ELR (cell line): ENCODE measurements at regions not wholly inside any gene's neighbourhood (a gene's known extent, or its start where the extent isn't known, plus 50 kb on each side); places are given as distances from the start of the nearest gene placed in this dataset.
"Not testable (repeated sequence)": the region's sequence is repeated elsewhere in the genome, so short reads cannot be mapped to it uniquely, and the experiment has no call there.

ENCODE experiments used
- DNase-seq: peaks from one replicate; pipeline ENCODE4 v3.0.0-alpha.2; 2015; ENCODE audit warnings: low read depth

GRCh38 chr17:77796176-77796860 lies 162.2 kb upstream of the TNRC6C start:
- DNase-seq: no peak

DNA sequence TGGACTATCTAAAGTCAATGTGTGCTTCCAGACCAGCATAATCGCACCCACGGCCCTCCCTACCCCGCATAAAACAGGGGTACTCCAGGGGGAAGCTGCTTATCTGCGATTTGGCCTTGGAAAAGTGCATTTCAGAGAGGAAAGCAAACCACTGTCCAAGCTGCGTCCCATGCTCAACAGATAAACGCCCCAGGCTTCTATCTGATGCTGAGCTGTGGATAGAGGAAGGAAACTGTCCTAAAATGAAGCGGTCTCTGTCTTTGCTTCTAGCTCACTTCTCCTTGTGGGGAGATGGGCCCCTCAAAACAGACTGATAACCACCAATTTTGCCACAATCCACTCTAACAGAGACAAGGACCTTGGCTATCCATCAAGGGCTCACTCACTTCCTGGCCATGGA lies 160.5 kb upstream of the TNRC6C start:
- no peak for DNase-seq

DNA sequence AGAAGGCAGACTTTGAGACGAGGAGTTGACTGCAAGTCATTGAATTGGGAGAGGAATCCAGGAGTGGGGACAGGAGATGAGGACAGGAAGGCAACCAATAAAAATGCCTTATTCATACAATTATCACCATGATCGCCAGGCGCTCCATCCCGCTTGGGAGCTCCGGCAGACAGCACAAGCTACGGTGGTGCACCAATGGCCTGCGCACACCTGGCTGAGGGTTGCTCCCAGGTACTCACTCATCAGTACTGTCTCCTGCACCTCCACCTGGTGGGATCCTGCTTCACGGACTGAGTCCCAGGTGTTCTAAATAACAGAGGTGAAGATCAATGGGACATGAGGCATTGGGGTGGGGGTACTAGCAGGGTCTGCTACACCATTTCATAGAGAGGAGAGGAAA lies 160.0 kb upstream of the TNRC6C start:
- DNase-seq: no peak

DNA sequence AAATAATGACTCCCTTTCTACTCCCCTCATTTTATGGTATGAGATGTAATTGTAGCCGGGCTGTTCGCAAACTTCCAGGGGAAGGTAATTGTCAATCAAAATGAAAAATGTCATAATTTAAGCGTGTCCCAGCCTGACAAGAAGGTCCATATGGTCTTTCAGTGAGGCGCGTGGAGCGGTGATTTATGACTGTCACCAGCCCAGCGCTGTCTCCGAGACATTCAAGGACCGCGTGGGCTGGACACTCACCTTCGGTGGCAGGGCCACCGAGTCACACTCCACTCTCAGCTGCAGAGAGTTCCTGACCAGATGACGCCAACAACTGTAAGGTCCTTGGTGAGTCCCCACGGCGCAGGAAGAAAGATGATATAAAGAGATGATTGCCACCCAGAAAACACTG lies 157.7 kb upstream of the TNRC6C start:
- DNase-seq: no peak

DNA sequence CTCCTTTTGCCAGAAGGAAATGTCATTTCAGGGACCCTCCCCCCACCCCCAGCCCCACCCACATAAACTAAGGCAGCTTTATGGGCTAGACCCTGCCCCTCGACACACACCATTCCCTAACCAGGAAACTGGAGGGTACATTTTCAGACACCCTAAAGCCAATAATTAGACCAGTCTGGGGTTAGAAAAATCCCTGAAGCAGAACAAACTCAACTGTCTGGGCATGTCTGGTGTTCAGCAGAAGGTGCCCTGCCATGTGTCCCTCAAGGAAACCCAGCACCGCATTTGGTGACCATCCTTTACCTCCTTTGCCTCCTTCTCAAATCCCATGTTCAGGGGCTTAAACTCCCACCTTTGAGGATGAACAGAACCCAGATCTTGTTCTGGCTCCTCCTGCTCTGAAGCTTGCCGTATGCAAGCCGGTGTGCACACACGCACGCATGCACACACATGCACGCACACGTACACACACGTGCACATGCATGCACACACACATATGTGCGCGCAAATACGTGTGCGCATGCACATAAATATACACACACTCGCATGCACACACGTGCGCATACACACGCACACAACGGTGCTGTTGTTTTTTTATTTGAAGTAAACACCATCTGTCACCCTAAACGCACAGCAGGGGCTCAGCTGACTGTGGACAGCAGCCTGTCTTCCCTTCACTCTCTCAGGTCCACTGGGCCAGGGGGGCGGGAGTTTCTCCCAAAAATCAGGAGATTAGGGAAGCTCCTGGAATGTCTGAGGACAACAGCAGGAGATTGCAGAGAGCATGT lies 156.8 kb upstream of the TNRC6C start:
- DNase-seq: no peak

GRCh38 chr17:77802333-77802615 lies 156.2 kb upstream of the TNRC6C start:
- DNase-seq: no peak

DNA sequence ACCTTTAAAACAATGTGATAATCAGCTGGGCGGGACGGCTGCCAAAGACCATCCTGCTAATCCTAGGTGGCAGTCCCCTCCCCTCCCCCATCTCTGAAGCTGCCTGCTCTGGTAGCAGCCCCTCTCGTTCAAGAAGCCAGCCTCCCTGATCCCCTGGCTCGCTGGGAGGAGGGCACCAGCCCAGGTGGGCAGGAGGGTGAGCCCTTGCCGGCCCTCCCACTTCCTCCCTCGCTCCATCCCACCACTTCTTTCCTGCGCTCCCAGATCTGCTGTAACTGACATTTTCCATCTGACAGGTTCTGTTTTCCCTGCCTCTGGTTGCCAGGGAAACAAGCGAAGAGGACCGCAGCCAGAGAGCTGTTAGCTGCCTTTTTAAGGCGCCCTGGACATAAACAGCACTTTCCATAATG lies 155.7 kb upstream of the TNRC6C start:
- no peak for DNase-seq

- DNase-seq: no peak
Measured at GRCh38 chr17:77803726-77804125, 154.8 kb upstream of the TNRC6C start.

GRCh38 chr17:77804796-77805426 lies 153.6 kb upstream of the TNRC6C start:
- no peak for DNase-seq

DNA sequence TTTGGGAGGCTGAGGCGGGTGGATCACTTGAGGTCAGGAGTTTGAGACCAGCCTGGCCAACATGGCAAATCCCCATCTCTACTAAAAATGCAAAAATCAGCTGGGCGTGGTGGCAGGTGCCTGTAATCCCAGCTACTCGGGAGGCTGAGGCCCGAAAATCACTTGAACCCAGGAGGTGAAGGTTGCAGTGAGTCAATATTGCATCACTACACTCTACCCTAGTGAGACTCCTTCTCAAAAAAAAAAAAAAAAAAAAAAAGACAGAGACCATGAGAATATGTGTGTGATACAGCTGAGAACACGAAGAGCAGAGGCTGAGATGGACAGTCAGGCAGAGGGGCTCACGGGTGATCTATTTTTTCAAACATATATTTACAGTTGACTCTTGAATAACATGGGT lies 152.5 kb upstream of the TNRC6C start:
- DNase-seq: not testable (repeated sequence)

DNA sequence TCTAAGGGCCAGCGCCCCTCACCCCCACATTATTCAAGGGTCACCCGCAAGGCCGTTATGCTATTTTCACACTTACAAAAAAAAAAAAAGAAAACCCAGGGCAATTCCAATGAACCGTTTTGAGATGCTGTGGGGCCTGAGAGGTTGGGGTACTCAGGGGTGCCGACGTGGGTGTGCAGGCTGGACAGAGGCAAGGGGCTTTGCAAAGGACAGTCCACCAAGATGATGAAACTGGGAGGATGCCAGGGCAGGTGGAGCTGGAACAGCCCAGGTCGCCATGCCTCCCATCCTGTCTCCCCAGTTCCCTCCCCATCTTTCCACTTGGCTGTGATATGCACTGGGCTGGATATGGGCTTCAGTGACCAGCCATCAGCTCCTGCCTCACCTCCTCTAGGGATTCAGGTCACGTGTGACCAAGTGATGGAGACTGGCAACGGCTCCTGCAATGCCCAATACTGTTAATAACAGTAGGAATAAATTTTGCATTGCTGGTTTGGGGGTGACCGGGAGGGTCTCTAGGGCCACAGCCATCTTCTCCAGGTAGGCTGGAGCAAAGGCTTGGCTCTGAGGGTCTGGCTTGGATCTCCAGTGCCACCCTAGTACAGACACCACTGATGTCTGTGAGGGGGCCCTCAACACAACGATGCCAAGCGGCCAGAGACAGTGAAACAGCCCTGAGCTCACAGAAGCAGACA lies 151.3 kb upstream of the TNRC6C start:
- DNase-seq: no peak

DNA sequence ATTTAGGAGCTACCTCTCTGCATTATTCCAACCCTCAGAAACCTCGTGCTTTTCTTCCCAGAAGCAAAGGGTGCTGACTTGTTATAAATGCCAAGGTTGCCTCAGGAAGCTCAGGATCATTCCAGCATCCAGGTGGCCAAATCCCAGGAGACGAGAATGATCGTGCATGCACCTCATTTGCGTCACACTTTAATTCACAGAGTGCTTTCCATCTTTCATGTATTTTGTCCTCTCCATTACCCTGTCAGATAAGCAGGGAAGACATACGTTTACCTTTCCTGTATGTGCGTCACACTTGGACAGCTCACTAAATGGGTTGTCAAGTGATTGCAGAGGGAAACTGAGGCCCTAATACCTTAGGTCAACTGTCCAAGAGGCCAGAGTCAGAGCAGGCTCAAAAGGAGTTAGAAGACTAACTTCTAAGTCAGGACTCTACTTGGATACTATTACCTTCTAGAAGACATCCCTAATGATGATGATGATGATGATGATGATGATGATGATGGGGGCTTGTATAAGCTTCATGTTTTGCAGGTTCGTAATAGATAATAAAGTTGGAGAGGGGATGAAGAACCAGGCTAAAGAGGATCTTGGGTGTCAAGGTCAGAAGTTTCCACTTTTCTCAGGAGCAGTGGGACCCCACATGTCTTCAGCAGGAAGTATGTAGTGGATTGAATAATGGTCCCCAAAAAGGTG lies 150.6 kb upstream of the TNRC6C start:
- no peak for DNase-seq

- no peak for DNase-seq
Measured at GRCh38 chr17:77808686-77809425, 149.6 kb upstream of the TNRC6C start.

DNA sequence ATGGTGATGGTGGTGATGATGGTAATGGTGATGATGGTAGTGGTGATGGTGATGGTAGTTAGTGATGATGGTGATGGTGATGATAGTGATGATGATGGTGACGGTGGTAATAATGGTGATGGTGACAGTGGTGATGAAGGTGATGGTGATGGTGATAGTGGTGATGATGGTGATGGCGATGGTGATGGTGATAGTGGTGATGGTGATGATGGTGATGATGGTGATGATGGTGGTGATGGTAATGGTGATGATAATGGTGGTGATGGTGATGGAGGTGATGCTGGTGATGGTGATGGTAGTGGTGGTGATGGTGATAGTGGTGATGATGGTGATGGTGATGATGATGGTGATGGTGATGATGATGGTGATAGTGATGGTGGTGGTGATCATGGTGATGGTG lies 148.7 kb upstream of the TNRC6C start:
- no peak for DNase-seq

DNA sequence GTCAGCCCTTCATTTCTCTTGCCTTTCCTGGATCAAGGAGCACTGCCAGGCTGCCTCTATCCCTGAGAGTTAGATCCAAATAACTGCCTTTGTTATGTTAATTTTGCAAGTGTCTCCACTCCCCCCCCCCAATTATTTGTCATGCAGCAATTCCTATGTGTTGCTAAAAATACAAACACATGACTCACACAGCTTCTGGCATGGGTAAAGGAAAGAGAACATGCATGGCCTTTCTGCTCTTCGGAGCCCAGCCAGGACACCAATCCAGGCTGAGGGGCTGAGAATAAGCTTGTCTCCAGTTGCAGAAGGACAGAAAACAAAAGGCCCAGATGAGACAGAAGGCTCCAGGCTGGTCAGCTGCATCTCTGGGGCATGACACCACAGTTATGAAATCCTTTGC lies 148.0 kb upstream of the TNRC6C start:
- DNase-seq: peak; percentile 31

DNA sequence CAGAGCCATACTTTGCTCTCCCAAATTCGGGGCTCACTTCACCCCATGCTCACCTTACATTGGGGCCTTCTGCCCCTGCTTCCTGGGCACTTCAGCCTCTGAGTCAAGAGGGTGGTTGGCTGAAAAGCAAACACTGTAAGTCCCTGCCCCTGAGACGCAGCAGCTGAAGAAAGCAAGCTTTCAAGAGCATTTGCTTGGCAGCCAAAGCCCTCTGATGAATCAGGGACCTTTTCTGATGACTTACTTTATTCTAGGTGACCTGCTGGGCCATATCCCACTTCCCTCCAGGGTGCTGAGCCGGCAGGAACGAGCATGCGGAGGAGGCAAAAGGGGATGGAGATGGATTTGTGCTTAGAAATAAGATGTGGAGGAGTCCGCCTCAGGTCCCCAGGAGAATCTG lies 147.0 kb upstream of the TNRC6C start:
- no peak for DNase-seq

DNA sequence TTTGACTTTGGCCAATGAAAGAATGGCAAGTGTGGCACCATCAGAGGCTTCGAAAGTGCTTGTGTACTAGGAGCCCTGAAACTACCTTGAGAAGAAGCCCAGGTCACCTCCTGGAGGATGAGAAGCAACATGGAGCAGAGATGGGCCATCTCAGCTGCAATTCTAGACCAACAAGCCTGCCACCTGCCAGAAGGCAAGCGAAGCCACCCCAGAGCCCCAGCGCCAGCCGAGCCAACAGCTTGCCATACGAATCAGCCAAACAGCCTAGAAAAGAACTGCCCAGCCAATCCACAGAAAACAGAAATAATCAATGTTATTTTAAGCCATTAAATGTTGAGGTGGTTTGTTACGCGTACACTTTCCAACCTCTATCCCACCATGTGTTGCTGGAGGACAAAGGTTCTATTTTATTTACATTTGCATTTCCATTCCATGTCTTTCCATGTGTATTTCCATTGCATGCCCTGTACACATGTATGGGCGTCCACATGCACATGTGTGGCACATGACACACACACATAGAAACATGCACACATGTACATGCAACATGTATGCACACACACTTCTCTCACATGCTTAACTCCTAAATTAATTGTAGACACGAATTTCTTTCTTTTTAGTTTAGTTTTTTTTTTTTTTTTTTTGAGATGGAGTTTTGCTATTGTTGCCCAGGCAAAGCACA lies 144.3 kb upstream of the TNRC6C start:
- no peak for DNase-seq

- DNase-seq: no peak
Measured at GRCh38 chr17:77815127-77815905, 143.2 kb upstream of the TNRC6C start.

DNA sequence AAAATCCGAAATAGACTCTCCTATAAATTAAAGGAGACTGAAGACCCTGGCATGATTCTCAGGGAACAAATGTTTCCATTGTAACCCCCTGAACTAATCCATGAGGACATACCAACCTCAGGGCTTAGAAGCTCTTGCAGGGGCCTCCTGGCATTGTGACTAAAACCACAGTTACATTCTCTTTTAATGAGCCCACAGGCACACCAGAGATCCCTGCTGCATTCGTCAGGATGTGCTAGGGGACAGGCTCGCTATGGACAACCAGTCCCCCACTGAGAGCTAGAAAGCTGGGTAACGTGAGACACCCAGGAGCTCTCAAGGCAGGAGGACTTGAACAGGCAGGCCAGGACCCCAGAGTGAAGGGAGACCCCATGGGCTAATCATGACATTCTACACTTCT lies 140.6 kb upstream of the TNRC6C start:
- peak; percentile 45 for DNase-seq

DNA sequence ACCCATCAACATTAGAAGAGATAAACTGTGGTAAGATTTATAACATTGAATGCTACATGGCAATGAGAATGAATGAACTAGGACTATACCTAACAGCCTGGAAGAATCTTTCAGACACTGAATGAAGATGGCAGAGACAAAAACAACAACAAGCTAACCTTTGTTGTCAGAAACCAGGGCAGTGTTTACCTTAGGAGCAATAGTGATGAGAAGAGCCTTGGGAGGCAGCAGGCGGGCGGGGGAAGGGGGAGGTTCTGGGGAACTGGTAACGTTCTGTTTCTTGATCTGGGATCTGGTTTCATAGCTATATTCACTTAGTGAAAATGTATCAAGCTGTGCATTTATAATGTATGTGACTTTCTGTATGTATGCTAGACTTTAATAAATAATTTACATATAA lies 139.0 kb upstream of the TNRC6C start:
- DNase-seq: no peak
